Endothelial cell of umbilical vein (primary cell): ENCODE measurements at regions not wholly inside any gene's neighbourhood (a gene's known extent, or its start where the extent isn't known, plus 50 kb on each side); places are given as distances from the start of the nearest gene placed in this dataset.
"Not testable (repeated sequence)": the region's sequence is repeated elsewhere in the genome, so short reads cannot be mapped to it uniquely, and the experiment has no call there.

Source experiments
- BruUV-seq: library from RNA; stranded (reverse); fragments of 400-500 nt; replicated peaks from 2 replicates; lab custom pipeline; 2021; lab: Mats Ljungman, UMichigan
- CTCF ChIA-PET: fragments of 300-600, 350-600 bp; sonication (Branson Sonifier 250); formaldehyde crosslinking; loops from one replicate; lab custom pipeline; 2021; ENCODE audit warnings: antibody characterized with exemption, inconsistent platforms; lab: Charles Lee
- POLR2A ChIA-PET: fragments of 300-600, 350-600 bp; sonication (Branson Sonifier 250); formaldehyde crosslinking; loops from one replicate; lab custom pipeline; 2021; ENCODE audit warnings: antibody characterized with exemption, inconsistent platforms; lab: Charles Lee
- DNase-seq: peaks from one replicate; pipeline ENCODE4 v3.0.0-alpha.2; 2011; ENCODE audit warnings: low read depth, low spot score
- FAIRE-seq: peaks from 2 replicates; lab custom pipeline; 2011; peaks lifted over from hg19 to GRCh38; lab: Jason Lieb, UNC
- H2AFZ ChIP-seq: 2 replicates; pipeline ENCODE4 v1.6.0; 2012; ENCODE audit warnings: low read depth, low read length, control low read depth, inconsistent platforms
- H3K27ac ChIP-seq: 2 replicates; pipeline ENCODE4 v1.5.1; 2011; ENCODE audit warnings: low read depth, mild to moderate bottlenecking, control low read depth, low read length, moderate library complexity; ENCODE audit not compliant: insufficient read depth
- H3K27me3 ChIP-seq, 2 experiments: 2 replicates each; pipeline versions ENCODE4 v1.6.0 to v1.6.1; 2011; ENCODE audit warnings: low read length in 2 of 2, mixed read lengths in 1 of 2; ENCODE audit not compliant: control insufficient read depth in 2 of 2, insufficient read depth in 2 of 2
- H3K36me3 ChIP-seq, 2 experiments: 2 replicates in 1 of 2; 3 replicates in 1 of 2; pipeline ENCODE4 v1.5.1; 2011; ENCODE audit warnings: low read length in 2 of 2, mild to moderate bottlenecking in 1 of 2, moderate library complexity in 1 of 2; ENCODE audit not compliant: control insufficient read depth in 2 of 2, insufficient read depth in 2 of 2; ENCODE audit errors: extremely low read depth in 1 of 2
- H3K4me1 ChIP-seq: 3 replicates; pipeline ENCODE4 v1.5.1; 2011; ENCODE audit warnings: mild to moderate bottlenecking, low read length; ENCODE audit not compliant: control insufficient read depth, insufficient read depth; ENCODE audit errors: extremely low read depth
- H3K4me2 ChIP-seq: 2 replicates; pipeline ENCODE4 v1.6.1; 2011; ENCODE audit warnings: low read length, control low read depth, mixed read lengths; ENCODE audit not compliant: insufficient read depth
- H3K4me3 ChIP-seq, 3 experiments: fragments of 200-600 bp in 1 of 3; sonication (generic), shearing (Covaris generic) in 1 of 3; replicated peaks in 1 of 3; 2 replicates each; pipeline ENCODE4 v1.5.1; 2011 to 2016; ENCODE audit warnings: control low read depth in 3 of 3, low read length in 3 of 3, mild to moderate bottlenecking in 2 of 3, inconsistent platforms in 1 of 3, low read depth in 1 of 3, moderate library complexity in 1 of 3; ENCODE audit not compliant: insufficient read depth in 1 of 3
- H3K79me2 ChIP-seq: 2 replicates; pipeline ENCODE4 v1.6.0; 2012; ENCODE audit warnings: low read length, inconsistent platforms; ENCODE audit not compliant: control insufficient read depth, insufficient read depth
- H3K9ac ChIP-seq: replicated peaks from 2 replicates; pipeline ENCODE3; 2011; ENCODE audit warnings: low read length, control low read depth; ENCODE audit not compliant: insufficient read depth; ENCODE audit errors: extremely low read depth
- H3K9me1 ChIP-seq: replicated peaks from 3 replicates; pipeline ENCODE4 v1.6.0; 2011; ENCODE audit warnings: mild to moderate bottlenecking, low read length; ENCODE audit not compliant: control insufficient read depth, insufficient read depth; ENCODE audit errors: extremely low read depth
- H3K9me3 ChIP-seq: replicated peaks from 2 replicates; pipeline ENCODE4 v1.5.1; 2012; ENCODE audit warnings: low read length, inconsistent platforms; ENCODE audit not compliant: control insufficient read depth, insufficient read depth
- H4K20me1 ChIP-seq: replicated peaks from 2 replicates; pipeline ENCODE3; 2011; ENCODE audit warnings: mild to moderate bottlenecking, low read length; ENCODE audit not compliant: control insufficient read depth, insufficient read depth; ENCODE audit errors: extremely low read depth
- dilution Hi-C: fragments of 300-500 bp; cut with MboI; formaldehyde crosslinking; loops from one replicate; pipeline ENCODE4 v1.15.0; 2019; ENCODE audit warnings: low sequenced_read_pairs; ENCODE audit not compliant: extremely low pct_ligation_motif_present
- intact Hi-C: fragments of 100-400 bp; cut with micrococcal nuclease; formaldehyde crosslinking; loops from one replicate; pipeline ENCODE4 v1.10.0; 2022

GRCh38 chr9:66063822-66064221 is 326.9 kb downstream of the FOXD4L4 start:
- H3K4me1 ChIP-seq, H3K79me2 ChIP-seq, H3K4me2 ChIP-seq, dilution Hi-C loops, intact Hi-C loops, H3K9ac ChIP-seq, POLR2A ChIA-PET, H3K27me3 ChIP-seq, H3K9me1 ChIP-seq, BruUV-seq, H4K20me1 ChIP-seq, FAIRE-seq, H3K9me3 ChIP-seq, H3K27ac ChIP-seq, H2AFZ ChIP-seq, CTCF ChIA-PET, H3K36me3 ChIP-seq, DNase-seq, H3K4me3 ChIP-seq: not testable (repeated sequence)

- DNase-seq, H3K9me3 ChIP-seq, H3K36me3 ChIP-seq, H4K20me1 ChIP-seq, H3K27ac ChIP-seq, H3K9ac ChIP-seq, H3K4me2 ChIP-seq, H2AFZ ChIP-seq, H3K9me1 ChIP-seq, H3K4me1 ChIP-seq, dilution Hi-C loops, intact Hi-C loops, POLR2A ChIA-PET, H3K79me2 ChIP-seq, FAIRE-seq, CTCF ChIA-PET, H3K27me3 ChIP-seq, BruUV-seq, H3K4me3 ChIP-seq: not testable (repeated sequence)
These were observed 328.8 kb downstream of the FOXD4L4 start for GRCh38 chr9:66065735-66066134.

GRCh38 chr9:66067231-66067630 is 330.3 kb downstream of the FOXD4L4 start:
- H3K9me1 ChIP-seq, H3K4me1 ChIP-seq, H3K9ac ChIP-seq, H3K79me2 ChIP-seq, H3K36me3 ChIP-seq, H2AFZ ChIP-seq, POLR2A ChIA-PET, H3K4me3 ChIP-seq, BruUV-seq, H3K9me3 ChIP-seq, dilution Hi-C loops, H3K27me3 ChIP-seq, H4K20me1 ChIP-seq, FAIRE-seq, intact Hi-C loops, H3K27ac ChIP-seq, H3K4me2 ChIP-seq, CTCF ChIA-PET: not testable (repeated sequence)
- peak; percentile 0 for DNase-seq

GRCh38 chr9:66068451-66068989 is 331.6 kb downstream of the FOXD4L4 start:
- dilution Hi-C loops, CTCF ChIA-PET, H3K27ac ChIP-seq, H3K27me3 ChIP-seq, H3K9ac ChIP-seq, H3K9me1 ChIP-seq, BruUV-seq, H3K4me2 ChIP-seq, FAIRE-seq, H3K4me3 ChIP-seq, H2AFZ ChIP-seq, H3K9me3 ChIP-seq, POLR2A ChIA-PET, H3K4me1 ChIP-seq, intact Hi-C loops, H3K79me2 ChIP-seq, H4K20me1 ChIP-seq, H3K36me3 ChIP-seq: not testable (repeated sequence)
- DNase-seq: peak; percentile 0
